ENCODE measurements at regions not wholly inside any gene's neighbourhood (a gene's known extent, or its start where the extent isn't known, plus 50 kb on each side); places are given as distances from the start of the nearest gene placed in this dataset.

- H3K27ac ChIP-seq (ENCODE audit: low read depth in 1 of 2, low read length in 1 of 2) = no peak overlapping the region
- H3K4me1 ChIP-seq (ENCODE audit: control insufficient read depth in 5 of 5, insufficient read depth in 5 of 5, low read length in 5 of 5) = no peaks in the 10 kb centered on the region
- WGBS, 2 donors = 68 to 75% methylated on average over 2 of the region's 2 CpGs
- no peak for ATAC-seq (ENCODE audit: insufficient read depth, low FRiP score)
- no peak for DNase-seq
- no peaks in the 10 kb centered on the region for H3K27me3 ChIP-seq (ENCODE audit: control insufficient read depth in 3 of 3, insufficient read depth in 3 of 3, low read length in 2 of 3)
- no peak overlapping the region for H3K9ac ChIP-seq (ENCODE audit: insufficient read depth in 1 of 2, low read length in 2 of 2)
- no peaks in the 10 kb centered on the region for H3K36me3 ChIP-seq (ENCODE audit: control insufficient read depth in 4 of 4, insufficient read depth in 4 of 4, low read length in 4 of 4)
- H3K4me3 ChIP-seq = no peak overlapping the region
- no peak for TF ChIP-seq CTCF (IDR thresholded peaks at IDR 0.05; ENCODE audit: control extremely low read depth, extremely low read depth)
- H3K9me3 ChIP-seq (ENCODE audit: control insufficient read depth in 4 of 4, insufficient read depth in 3 of 4, low read length in 3 of 4) = peaks cover 0 to 4% (median 0%) of the 10 kb centered on the region in 4 donors
Observed at GRCh38 chr5:13574574-13574973, 369.9 kb downstream of the DNAH5 start.

GRCh38 chr5:13572163-13572562 lies 372.3 kb downstream of the DNAH5 start:
- no peak for TF ChIP-seq CTCF (IDR thresholded peaks at IDR 0.05; ENCODE audit: control extremely low read depth, extremely low read depth)
- H3K36me3 ChIP-seq (ENCODE audit: control insufficient read depth in 4 of 4, insufficient read depth in 4 of 4, low read length in 4 of 4) = no peaks in the 10 kb centered on the region
- no peaks in the 10 kb centered on the region for H3K9me3 ChIP-seq (ENCODE audit: control insufficient read depth in 4 of 4, insufficient read depth in 3 of 4, low read length in 3 of 4)
- H3K4me1 ChIP-seq (ENCODE audit: control insufficient read depth in 5 of 5, insufficient read depth in 5 of 5, low read length in 5 of 5) = no peaks in the 10 kb centered on the region
- H3K27ac ChIP-seq (ENCODE audit: low read depth in 1 of 2, low read length in 1 of 2) = no peak overlapping the region
- 87 to 88% methylated on average over 4 of the region's 4 CpGs for WGBS, 2 donors
- no peak for DNase-seq
- H3K27me3 ChIP-seq (ENCODE audit: control insufficient read depth in 3 of 3, insufficient read depth in 3 of 3, low read length in 2 of 3) = no peaks in the 10 kb centered on the region
- H3K9ac ChIP-seq (ENCODE audit: insufficient read depth in 1 of 2, low read length in 2 of 2) = no peak overlapping the region
- H3K4me3 ChIP-seq = no peak overlapping the region
- no peak for ATAC-seq (ENCODE audit: insufficient read depth, low FRiP score)

GRCh38 chr5:13569090-13569715 lies 375.3 kb downstream of the DNAH5 start:
- no peak for TF ChIP-seq CTCF (IDR thresholded peaks at IDR 0.05; ENCODE audit: control extremely low read depth, extremely low read depth)
- H3K4me1 ChIP-seq (ENCODE audit: control insufficient read depth in 5 of 5, insufficient read depth in 5 of 5, low read length in 5 of 5) = no peaks in the 10 kb centered on the region
- no peaks in the 10 kb centered on the region for H3K27me3 ChIP-seq (ENCODE audit: control insufficient read depth in 3 of 3, insufficient read depth in 3 of 3, low read length in 2 of 3)
- ATAC-seq (ENCODE audit: insufficient read depth, low FRiP score) (no peak), DNase-seq (no peak)
- no peak overlapping the region for H3K27ac ChIP-seq (ENCODE audit: low read depth in 1 of 2, low read length in 1 of 2)
- H3K9me3 ChIP-seq (ENCODE audit: control insufficient read depth in 4 of 4, insufficient read depth in 3 of 4, low read length in 3 of 4) = peaks cover 0 to 4% (median 0%) of the 10 kb centered on the region in 4 donors
- 85 to 92% methylated on average over 3 of the region's 3 CpGs for WGBS, 2 donors
- no peak overlapping the region for H3K4me3 ChIP-seq
- H3K9ac ChIP-seq (ENCODE audit: insufficient read depth in 1 of 2, low read length in 2 of 2) = no peak overlapping the region
- no peaks in the 10 kb centered on the region for H3K36me3 ChIP-seq (ENCODE audit: control insufficient read depth in 4 of 4, insufficient read depth in 4 of 4, low read length in 4 of 4)

- H3K36me3 ChIP-seq (ENCODE audit: control insufficient read depth in 4 of 4, insufficient read depth in 4 of 4, low read length in 4 of 4) = no peaks in the 10 kb centered on the region
- no peaks in the 10 kb centered on the region for H3K27me3 ChIP-seq (ENCODE audit: control insufficient read depth in 3 of 3, insufficient read depth in 3 of 3, low read length in 2 of 3)
- no peak for TF ChIP-seq CTCF (IDR thresholded peaks at IDR 0.05; ENCODE audit: control extremely low read depth, extremely low read depth)
- no peak overlapping the region for H3K27ac ChIP-seq (ENCODE audit: low read depth in 1 of 2, low read length in 1 of 2)
- H3K4me3 ChIP-seq = no peak overlapping the region
- H3K9ac ChIP-seq (ENCODE audit: insufficient read depth in 1 of 2, low read length in 2 of 2) = no peak overlapping the region
- peaks cover 0 to 4% (median 0%) of the 10 kb centered on the region in 4 donors for H3K9me3 ChIP-seq (ENCODE audit: control insufficient read depth in 4 of 4, insufficient read depth in 3 of 4, low read length in 3 of 4)
- DNase-seq (no peak), ATAC-seq (ENCODE audit: insufficient read depth, low FRiP score) (no peak)
- no peaks in the 10 kb centered on the region for H3K4me1 ChIP-seq (ENCODE audit: control insufficient read depth in 5 of 5, insufficient read depth in 5 of 5, low read length in 5 of 5)
Observed at GRCh38 chr5:13567819-13568218, 376.7 kb downstream of the DNAH5 start.

Data from lung (tissue), 11 donors.